ENCODE measurements at regions not wholly inside any gene's neighbourhood (a gene's known extent, or its start where the extent isn't known, plus 50 kb on each side); places are given as distances from the start of the nearest gene placed in this dataset.

DNA sequence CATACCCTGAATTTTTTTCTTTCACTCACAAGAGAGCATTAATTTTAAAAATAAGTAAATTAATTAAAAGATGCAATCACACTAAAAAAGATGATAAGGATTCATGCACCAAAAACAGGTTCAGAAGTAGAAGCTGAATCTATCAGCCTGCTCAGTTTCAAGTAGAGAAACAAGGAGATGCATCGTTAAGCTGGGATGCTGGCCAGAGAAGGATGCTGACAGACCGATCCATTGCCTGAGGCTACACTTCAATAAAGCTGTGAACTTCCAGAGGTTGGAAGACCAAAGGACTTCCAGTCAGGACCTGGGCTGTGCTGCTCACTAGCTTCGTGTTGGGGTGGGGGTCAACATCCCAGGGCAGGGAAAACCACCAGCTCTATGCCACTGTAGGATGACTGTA, 457.7 kb downstream of the EFNA5 start:
- TF ChIP-seq, protein P1, sequence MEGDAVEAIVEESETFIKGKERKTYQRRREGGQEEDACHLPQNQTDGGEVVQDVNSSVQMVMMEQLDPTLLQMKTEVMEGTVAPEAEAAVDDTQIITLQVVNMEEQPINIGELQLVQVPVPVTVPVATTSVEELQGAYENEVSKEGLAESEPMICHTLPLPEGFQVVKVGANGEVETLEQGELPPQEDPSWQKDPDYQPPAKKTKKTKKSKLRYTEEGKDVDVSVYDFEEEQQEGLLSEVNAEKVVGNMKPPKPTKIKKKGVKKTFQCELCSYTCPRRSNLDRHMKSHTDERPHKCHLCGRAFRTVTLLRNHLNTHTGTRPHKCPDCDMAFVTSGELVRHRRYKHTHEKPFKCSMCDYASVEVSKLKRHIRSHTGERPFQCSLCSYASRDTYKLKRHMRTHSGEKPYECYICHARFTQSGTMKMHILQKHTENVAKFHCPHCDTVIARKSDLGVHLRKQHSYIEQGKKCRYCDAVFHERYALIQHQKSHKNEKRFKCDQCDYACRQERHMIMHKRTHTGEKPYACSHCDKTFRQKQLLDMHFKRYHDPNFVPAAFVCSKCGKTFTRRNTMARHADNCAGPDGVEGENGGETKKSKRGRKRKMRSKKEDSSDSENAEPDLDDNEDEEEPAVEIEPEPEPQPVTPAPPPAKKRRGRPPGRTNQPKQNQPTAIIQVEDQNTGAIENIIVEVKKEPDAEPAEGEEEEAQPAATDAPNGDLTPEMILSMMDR (IDR thresholded peaks at IDR 0.05; ENCODE audit: low read length): no peak
- TF ChIP-seq EZH2 (IDR thresholded peaks at IDR 0.05; ENCODE audit: borderline replicate concordance, low read length): no peak
